HT1080 (cell line): ENCODE measurements at regions not wholly inside any gene's neighbourhood (a gene's known extent, or its start where the extent isn't known, plus 50 kb on each side); places are given as distances from the start of the nearest gene placed in this dataset.

ENCODE experiments used
- DNase-seq: peaks from one replicate; pipeline ENCODE4 v3.0.0-alpha.2; 2015; ENCODE audit warnings: low read depth

DNA sequence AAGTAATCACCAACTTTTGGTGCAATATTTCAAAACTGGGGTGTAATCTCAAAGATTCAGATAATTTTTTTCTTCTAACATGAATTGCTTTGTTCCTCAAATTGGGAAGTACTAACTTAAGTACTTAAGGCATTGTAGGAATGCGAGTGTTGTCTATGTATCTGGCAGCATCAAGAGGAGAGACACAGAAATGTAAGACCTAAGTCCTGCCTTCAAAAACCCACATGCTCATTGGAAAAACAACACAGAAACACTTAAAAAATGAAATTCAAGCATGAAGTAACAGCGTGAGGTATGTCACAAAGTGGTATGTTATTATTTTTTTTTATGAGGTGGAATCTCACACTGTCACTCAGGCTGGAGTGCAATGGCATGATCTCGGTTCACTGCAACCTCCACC is 288.5 kb downstream of the ZEB1 start:
- no peak for DNase-seq

GRCh38 chr10:31606841-31607240 is 287.8 kb downstream of the ZEB1 start:
- DNase-seq = no peak

DNA sequence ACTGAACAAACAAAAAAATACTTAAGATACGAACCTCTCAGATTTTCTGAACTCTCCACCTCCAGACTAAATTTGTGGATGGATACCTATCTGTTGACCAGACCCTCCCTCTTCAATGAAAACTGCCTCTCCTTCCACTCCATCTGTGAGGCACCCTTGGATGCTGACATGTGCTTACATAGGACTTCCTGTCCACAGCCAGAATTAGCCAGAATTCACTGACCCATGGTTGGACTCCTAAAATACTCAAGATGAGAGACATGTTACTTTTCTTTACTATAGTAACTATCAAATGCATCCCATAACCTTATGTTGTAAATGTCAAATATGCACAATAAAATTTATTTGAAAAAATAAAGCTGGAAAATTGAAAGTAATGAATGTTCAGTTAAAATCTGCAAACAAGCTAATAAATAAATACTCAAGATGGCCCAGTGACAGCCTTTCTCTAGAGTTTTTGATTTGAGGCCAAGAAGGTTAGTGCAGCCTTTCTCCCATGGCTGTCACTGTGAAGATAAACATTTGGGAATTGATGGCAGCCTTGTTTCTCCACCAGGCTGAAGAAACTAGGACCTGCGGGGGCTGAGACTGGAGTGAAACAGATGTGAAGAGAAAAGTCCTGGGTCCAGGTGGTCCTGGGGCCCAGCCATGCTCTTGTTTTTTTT is 287.0 kb downstream of the ZEB1 start:
- no peak for DNase-seq

- DNase-seq = no peak
Observed at GRCh38 chr10:31605426-31605825, 286.4 kb downstream of the ZEB1 start.

DNA sequence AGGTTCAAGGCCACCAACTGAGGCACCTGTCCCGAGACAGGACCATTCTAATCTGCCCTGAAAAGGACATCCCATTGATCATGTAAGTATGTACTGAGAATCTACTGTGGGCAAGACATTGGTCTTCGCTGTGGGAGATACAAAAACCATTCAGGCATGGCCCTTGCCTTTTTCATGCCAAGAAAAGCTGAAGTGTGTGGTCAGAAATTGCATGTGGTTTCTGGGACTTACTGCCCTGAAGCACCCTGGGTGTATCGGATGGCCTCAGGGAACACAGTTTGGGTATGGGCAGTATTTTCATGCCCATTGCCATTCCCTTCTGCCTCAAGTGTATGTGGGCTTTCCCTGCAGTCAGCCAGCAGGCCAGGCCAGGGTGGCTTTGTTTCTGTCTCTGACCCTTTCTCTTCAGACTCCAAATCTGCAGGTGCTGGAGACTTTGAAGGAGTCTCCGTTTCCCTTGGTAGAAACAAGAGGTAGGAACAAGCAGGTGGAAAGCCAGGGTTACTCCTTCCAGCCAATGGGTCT is 285.7 kb downstream of the ZEB1 start:
- DNase-seq = no peak

DNA sequence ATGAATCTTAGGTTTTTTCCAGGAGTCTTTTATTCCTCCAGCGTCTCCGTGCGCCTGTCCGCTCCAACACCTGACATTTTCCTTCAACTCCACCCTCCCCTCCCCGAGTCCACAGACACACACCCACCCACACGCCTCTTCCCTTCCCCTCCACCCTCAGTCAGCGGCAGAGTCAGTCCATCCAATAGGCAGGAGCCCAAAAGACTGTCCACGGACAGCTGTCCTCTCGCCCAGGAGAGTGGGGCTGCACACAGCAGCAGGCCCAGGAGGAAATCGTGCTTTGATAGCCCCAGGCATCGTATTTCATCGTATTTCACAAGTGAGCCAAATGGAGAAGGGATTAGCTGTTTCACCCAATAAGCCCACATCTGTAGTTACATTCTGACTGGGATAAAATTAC is 285.1 kb downstream of the ZEB1 start:
- no peak for DNase-seq

DNA sequence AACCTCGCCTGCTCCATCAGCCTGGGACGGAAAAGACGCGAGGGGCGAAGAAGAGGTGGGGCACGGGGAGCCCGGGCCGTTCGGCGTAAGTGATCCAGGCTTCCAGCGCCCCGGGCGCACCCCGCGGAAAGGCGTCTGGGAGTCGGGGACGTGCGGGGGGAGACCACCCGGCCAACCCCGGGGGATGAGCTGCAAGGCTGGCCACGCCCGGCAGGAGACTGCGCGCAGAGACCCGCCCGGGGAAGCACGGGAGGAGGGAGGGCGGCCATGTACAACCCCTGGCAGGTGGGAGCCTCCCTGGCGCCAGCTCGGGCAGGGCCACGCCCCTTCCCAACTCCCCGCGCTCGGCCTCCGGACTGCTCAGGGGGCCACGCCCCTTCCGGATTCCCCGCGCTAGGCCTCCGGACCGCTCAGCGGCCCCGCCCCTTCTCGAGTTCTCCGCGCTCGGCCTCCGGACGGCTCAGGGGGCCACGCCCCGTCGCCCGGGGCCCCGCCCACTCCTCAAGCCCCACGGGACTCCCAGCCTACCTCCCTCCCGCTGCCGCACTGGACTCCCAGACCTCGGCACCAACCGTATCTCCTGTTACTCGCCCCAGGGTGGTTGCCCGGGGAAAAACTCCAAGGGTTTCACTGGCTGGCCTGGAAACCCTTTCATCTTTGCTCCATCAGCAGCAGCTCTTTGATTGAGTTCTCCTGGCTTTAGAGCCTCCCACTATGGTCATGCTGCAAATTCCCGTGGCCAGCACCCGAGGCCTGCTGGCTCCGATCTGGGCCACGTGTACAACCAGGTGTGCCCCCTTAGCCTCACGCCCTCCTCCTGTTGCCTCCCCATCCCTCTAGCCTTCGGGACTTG is 284.4 kb downstream of the ZEB1 start:
- DNase-seq = peak; percentile 93

DNA sequence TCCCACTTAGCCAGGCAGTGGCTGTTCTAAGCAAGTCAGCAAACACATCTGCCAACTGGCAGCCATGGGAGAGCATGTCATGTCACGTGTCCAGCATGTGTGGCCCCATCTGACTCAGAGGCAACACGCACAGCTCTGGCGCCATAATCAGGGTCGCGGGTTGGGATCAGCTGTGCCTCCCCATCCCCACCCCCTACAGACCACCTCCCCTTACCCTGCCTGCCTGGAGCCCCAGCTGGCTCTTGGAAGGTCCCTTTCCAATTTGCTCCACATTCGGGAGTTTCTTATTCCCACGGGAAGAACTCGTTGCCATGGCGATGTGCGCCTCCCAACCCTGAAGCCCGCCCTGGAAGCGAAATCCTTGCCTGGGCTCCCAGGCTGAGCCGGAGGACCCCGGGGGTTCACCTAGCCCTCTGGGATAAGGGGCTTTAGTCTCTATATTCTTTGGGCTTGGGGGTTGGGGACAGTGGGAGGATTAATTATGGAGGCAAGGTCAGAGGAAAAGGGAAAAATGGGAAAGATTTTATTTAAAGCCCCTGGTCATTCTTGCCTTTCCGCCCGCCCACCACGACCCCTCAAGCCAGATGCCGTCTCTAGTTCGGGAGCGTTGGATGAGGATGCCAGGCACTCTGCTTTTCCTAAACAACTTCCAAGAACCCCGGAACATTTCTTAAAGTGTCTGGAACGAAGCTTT is 283.7 kb downstream of the ZEB1 start:
- peak; percentile 36 for DNase-seq

DNA sequence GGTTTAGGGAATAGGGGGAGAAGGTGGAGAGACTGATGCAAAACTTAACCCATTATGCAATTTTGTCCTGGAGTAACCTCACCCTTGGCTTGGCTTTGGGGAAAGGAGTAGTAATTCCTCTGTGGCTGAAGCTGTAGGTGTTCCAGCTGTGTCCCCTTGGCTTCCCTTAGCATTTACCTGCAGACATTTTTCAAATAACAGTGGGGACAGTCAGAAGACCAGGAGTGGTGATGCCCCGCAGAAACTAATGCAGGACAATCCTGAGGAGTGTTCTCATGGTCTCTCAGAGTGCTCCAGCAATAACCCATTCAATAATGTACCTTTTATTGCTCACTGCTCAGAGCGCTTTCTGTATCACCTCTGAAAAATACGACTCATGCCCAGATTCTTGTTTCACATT is 282.1 kb downstream of the ZEB1 start:
- DNase-seq = no peak

DNA sequence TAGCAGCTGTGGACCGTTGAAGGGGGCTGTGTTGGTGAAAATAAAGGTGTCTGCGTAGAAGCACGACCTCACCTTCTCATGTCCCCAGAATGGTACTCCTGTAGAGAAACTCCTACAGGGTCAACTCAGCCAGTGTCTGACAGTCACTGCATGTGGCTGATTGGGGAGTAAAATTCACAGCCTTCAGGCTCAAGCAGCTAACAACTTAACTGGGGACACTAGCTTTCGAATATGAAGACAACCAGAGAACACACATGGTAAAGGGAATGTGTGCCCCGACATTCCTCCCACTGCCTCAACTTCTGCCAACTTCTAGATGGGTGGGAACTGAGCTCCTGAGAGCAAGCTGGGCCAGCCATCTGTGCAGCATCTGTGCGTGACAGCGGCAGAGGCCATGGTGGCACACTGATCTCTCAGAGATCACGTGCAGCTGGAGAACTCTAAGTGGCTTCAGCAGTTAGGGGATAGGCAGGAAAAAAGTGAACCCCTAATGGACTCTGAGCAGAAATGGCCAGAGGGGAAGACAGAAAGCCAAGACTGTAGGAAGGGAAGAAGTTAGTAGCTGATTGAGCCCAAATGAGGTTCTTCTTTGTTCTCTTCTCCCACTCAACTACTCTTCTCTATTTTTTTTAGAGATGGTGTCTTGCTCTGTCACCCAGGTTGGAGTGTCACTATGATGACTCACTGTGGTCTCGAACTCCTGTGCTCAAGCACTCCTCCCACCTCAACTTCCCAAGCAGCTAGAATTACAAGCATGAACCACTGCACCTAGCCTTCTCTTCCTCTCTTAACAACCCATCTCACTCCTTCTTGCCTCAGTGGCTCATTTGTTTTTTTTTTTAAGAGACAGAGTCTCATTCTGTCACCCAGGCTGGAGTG is 280.8 kb downstream of the ZEB1 start:
- peak; percentile 41 for DNase-seq

DNA sequence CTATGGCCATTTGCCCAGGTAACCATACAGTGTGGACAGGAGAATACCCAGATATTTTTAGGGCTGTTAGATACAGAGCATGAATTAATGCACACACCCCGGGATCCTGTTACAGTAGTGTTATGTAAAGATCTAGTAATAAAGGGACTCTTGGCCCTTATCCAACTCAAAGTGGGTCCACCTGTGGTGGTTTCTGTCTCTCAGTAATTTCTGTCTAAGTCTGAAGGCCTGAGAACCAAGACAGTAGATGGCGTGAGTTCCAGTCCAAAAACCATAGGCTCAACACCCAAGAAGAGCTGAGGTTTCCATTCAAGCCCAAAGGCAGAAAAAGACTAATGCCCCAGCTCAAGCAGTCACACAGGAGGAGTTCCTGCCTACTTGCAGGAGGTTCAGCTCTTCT is 277.7 kb downstream of the ZEB1 start:
- DNase-seq = no peak

- no peak for DNase-seq
Observed at GRCh38 chr10:31595992-31596391, 277.0 kb downstream of the ZEB1 start.

DNA sequence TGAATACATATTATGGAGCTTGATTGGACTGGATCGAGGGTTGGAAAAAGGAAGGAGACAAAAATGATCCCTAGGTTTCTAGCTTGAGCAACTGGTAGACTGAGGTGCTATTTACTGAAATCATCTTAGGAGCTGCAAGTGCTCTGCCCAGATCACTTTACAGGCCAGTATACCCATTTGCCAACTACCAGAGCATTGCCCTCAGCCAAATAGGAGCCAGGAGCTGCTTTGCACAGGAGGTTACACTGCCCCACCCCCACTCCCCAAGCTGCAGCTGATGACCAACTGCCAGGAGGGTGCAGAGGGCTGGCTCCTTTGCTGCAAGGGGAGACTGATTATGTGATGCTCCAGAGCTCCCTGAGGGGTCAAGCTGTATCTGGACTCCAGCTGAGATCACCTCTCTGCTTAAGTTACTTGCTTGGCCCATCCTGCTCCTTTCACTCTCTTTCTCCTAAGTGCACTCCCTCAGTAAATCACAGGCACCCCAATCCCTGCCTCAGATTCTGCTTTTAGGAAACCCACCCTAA is 275.4 kb downstream of the ZEB1 start:
- no peak for DNase-seq

DNA sequence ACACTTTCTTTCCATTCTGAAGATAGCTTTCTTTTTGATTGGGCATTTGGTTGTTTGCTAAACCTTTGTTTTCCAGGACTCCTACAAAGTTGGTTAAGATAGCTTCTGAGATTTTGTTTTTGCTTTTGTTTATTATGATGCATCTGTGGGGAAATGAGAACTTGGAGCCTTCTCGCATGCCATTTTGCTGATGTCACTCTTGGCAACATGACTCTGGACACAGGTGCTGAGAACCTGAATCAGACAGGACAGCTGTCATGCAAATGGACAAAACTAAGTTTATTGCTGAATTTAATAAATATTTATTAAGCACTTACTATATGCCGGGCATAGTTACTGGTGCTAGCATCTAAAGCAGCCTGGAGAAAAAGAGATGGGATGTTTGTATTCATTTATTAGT is 274.1 kb downstream of the ZEB1 start:
- no peak for DNase-seq

GRCh38 chr10:31591569-31591968 is 272.6 kb downstream of the ZEB1 start:
- DNase-seq = no peak

DNA sequence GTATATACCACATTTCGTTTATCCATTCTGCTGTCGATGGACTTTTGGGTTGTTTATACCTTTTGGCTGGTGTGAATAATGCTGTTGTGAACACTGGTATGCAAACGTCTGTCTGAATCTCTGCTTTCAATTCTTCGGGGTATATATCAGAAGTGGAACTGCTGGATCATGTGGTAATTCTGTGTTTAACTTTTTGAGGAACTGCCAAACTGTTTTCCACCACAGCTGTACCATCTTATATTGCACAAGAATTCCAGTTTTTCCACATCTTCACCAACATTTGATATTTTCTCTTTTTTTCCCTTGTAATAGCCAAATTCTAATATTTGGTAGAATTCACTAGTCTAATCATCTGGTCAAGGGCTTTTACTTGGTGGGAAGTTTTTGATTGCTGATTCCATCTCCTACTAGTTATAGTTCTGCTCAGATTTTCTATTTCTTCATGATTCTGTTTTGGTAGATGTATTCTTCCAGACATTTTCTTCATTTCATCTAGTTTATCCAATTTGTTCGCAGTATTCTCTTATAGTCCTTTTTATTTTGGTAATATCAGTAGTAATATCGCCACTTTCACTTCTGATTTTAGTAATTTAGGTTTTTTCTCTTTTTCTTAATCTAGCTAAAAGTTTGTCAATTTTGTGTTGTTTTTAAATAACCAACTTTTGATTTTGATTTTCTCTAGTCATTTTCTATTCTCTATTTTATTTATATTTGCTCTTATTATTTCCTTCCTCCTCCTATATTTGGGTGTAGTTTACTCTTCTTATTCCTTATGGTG is 271.2 kb downstream of the ZEB1 start:
- DNase-seq = no peak

GRCh38 chr10:31587691-31588090 is 268.7 kb downstream of the ZEB1 start:
- no peak for DNase-seq

- no peak for DNase-seq
Observed at GRCh38 chr10:31586723-31587638, 268.0 kb downstream of the ZEB1 start.

DNA sequence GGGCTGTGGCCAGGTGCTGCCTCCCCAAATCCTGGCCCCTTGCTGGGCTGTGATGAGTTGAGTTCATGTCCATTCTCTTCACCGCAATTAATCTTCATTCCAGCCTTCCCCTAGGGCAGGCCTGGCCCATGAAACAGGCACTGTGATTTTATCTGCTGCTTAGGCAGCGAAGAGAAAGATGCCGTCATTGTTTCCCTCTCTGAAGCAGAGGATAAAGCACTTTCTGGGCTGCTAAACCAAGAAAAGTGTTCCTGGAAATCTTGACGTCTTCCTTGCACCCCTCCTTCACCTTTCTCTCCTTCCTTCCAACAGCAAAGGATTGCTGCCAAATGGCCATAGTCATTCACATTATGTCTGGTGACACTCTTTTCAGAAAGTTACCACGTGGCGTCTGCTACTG is 265.9 kb downstream of the ZEB1 start:
- no peak for DNase-seq
